ENCODE measurements at regions not wholly inside any gene's neighbourhood (a gene's known extent, or its start where the extent isn't known, plus 50 kb on each side); places are given as distances from the start of the nearest gene placed in this dataset.

DNA sequence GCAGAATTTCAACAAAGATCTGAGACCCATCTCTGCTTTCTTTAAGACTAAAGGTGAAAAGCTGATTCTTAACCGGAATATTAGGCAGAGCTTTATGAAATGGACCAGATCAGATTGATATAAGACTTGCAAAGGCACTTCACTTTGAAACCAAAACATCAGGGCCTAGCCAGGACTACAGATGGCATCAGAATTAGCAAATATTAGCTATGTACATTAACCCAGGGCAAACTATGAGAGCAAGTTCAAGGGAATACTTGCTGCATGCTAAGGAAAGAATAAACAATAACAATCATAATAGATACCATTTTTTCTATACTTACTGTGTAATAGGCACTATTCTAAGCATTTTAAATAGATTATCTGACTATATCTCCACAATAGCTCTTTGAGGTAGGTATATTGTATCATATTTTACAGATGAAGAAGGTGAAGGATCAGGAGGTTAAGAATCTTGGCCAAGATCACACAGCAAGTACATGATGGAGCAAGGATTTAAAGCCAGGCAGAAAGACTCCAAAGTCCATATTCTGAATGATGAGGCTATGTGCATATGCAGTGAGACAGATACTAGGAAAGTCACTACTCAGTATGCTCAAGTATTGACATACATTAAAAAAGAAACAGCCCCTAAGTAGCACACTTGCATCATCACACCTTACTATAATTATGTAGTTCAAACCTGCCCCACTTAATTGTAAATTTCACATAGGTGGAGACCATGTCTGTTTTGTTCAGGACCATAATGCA is 209.3 kb upstream of the PKN2 start:
- H3K4me3 ChIP-seq (ENCODE audit: low read depth, low read length), result no peak overlapping the region
- TF ChIP-seq, protein P1, sequence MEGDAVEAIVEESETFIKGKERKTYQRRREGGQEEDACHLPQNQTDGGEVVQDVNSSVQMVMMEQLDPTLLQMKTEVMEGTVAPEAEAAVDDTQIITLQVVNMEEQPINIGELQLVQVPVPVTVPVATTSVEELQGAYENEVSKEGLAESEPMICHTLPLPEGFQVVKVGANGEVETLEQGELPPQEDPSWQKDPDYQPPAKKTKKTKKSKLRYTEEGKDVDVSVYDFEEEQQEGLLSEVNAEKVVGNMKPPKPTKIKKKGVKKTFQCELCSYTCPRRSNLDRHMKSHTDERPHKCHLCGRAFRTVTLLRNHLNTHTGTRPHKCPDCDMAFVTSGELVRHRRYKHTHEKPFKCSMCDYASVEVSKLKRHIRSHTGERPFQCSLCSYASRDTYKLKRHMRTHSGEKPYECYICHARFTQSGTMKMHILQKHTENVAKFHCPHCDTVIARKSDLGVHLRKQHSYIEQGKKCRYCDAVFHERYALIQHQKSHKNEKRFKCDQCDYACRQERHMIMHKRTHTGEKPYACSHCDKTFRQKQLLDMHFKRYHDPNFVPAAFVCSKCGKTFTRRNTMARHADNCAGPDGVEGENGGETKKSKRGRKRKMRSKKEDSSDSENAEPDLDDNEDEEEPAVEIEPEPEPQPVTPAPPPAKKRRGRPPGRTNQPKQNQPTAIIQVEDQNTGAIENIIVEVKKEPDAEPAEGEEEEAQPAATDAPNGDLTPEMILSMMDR (IDR thresholded peaks at IDR 0.05; ENCODE audit: insufficient read depth, low read depth, low read length), result no peak
- DNase-seq (ENCODE audit: low read depth), result no peak

GRCh38 chr1:88484881-88485280 is 199.2 kb upstream of the PKN2 start:
- no peak for DNase-seq (ENCODE audit: low read depth)
- H3K4me3 ChIP-seq (ENCODE audit: low read depth, low read length), result no peak overlapping the region
- TF ChIP-seq, protein P1 (IDR thresholded peaks at IDR 0.05; ENCODE audit: insufficient read depth, low read depth, low read length), result no peak

- H3K4me3 ChIP-seq (ENCODE audit: low read depth, low read length), result no peak overlapping the region
- TF ChIP-seq, protein P1 (IDR thresholded peaks at IDR 0.05; ENCODE audit: insufficient read depth, low read depth, low read length), result no peak
- DNase-seq (ENCODE audit: low read depth), result no peak
Observed at GRCh38 chr1:88488237-88488636, 195.8 kb upstream of the PKN2 start.

DNA sequence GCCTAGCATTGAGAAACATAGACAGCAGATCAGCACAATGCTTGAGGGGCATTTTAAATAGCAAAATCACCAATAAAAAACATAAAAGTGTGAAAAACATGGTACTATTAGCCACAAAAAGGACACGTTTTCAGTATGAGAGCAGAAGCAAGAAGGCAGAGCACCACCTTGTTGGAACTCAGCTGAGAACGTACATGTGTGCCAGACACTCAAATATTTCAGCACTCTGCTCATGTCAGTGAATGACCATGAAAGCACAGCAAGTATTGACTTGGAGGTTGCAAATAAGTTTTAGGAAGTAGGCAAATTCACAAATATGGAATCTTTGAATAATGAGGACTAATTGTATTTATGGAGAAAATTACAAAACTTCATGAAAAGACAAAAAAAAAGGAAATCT is 193.4 kb upstream of the PKN2 start:
- no peak overlapping the region for H3K4me3 ChIP-seq (ENCODE audit: low read depth, low read length)
- TF ChIP-seq, protein P1 (IDR thresholded peaks at IDR 0.05; ENCODE audit: insufficient read depth, low read depth, low read length), result no peak
- DNase-seq (ENCODE audit: low read depth), result no peak

GRCh38 chr1:88499671-88500070 is 184.4 kb upstream of the PKN2 start:
- DNase-seq (ENCODE audit: low read depth), result no peak
- H3K4me3 ChIP-seq (ENCODE audit: low read depth, low read length), result no peak overlapping the region
- TF ChIP-seq, protein P1 (IDR thresholded peaks at IDR 0.05; ENCODE audit: insufficient read depth, low read depth, low read length), result no peak

DNA sequence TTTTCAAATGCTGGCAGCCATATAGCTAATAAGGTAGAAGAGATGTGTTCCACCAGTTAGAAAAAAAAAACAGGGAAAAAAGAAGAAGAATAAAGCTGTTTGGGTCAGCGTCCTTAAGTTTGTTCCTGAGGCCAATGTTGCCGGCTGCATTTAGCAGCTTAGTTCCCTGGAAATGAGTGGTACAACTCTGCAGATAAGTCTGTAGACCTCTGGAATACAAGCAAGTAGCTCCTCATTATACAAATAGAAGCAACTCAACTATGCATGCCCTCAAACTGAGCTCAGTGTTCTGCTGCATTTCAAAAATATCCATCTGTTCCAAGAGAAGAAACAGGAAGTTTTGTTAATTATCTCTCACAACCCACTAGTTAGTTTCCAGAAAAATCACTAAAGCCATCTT is 181.2 kb upstream of the PKN2 start:
- no peak overlapping the region for H3K4me3 ChIP-seq (ENCODE audit: low read depth, low read length)
- TF ChIP-seq, protein P1 (IDR thresholded peaks at IDR 0.05; ENCODE audit: insufficient read depth, low read depth, low read length), result no peak
- no peak for DNase-seq (ENCODE audit: low read depth)

DNA sequence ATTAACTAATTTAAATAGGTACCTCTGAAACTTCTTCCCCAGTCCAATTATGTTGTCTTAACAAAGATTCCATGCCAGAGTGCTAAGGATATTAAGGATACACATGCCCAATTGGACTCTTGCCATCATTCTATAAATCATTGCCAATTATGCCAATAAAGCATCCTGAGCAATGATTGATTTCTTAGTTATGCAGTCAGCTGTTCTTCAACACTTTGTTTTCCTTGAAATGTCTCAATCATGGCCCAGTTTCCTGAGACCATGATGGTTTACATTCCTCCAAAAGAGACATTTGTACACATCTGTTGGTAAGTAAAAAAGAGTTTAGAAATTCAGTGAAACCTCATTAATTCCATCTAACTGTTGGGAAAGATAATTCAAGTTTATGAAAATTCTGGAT is 180.4 kb upstream of the PKN2 start:
- H3K4me3 ChIP-seq (ENCODE audit: low read depth, low read length), result no peak overlapping the region
- peak; percentile 4 for DNase-seq (ENCODE audit: low read depth)
- TF ChIP-seq, protein P1 (IDR thresholded peaks at IDR 0.05; ENCODE audit: insufficient read depth, low read depth, low read length), result no peak
